ENCODE measurements at regions not wholly inside any gene's neighbourhood (a gene's known extent, or its start where the extent isn't known, plus 50 kb on each side); places are given as distances from the start of the nearest gene placed in this dataset.

- no peak for DNase-seq
Observed at GRCh38 chr2:234673961-234674759, 177.3 kb upstream of the ARL4C start.

GRCh38 chr2:234673501-234673900, 176.6 kb upstream of the ARL4C start:
- no peak for DNase-seq

GRCh38 chr2:234672498-234673150, 175.7 kb upstream of the ARL4C start:
- DNase-seq = no peak

- no peak for DNase-seq
Observed at GRCh38 chr2:234671716-234672115, 174.8 kb upstream of the ARL4C start.

- no peak for DNase-seq
Observed at GRCh38 chr2:234671231-234671630, 174.3 kb upstream of the ARL4C start.

- no peak for DNase-seq
Observed at GRCh38 chr2:234670806-234671205, 173.9 kb upstream of the ARL4C start.

GRCh38 chr2:234670052-234670451, 173.2 kb upstream of the ARL4C start:
- no peak for DNase-seq

- DNase-seq = no peak
Observed at GRCh38 chr2:234669621-234670020, 172.7 kb upstream of the ARL4C start.

- no peak for DNase-seq
Observed at GRCh38 chr2:234669001-234669400, 172.1 kb upstream of the ARL4C start.

- DNase-seq = no peak
Observed at GRCh38 chr2:234666911-234667310, 170.0 kb upstream of the ARL4C start.

GRCh38 chr2:234665304-234665703, 168.4 kb upstream of the ARL4C start:
- no peak for DNase-seq

GRCh38 chr2:234661849-234662248, 165.0 kb upstream of the ARL4C start:
- no peak for DNase-seq

GRCh38 chr2:234661175-234661574, 164.3 kb upstream of the ARL4C start:
- DNase-seq = no peak

GRCh38 chr2:234655706-234656105, 158.8 kb upstream of the ARL4C start:
- no peak for DNase-seq

GRCh38 chr2:234650911-234651310, 154.0 kb upstream of the ARL4C start:
- no peak for DNase-seq

GRCh38 chr2:234649951-234650350, 153.1 kb upstream of the ARL4C start:
- no peak for DNase-seq

- no peak for DNase-seq
Observed at GRCh38 chr2:234643407-234643806, 146.5 kb upstream of the ARL4C start.

GRCh38 chr2:234641086-234641485, 144.2 kb upstream of the ARL4C start:
- DNase-seq = no peak

GRCh38 chr2:234640657-234641056, 143.8 kb upstream of the ARL4C start:
- no peak for DNase-seq

- DNase-seq = no peak
Observed at GRCh38 chr2:234638966-234639365, 142.1 kb upstream of the ARL4C start.

- DNase-seq = no peak
Observed at GRCh38 chr2:234635284-234635683, 138.4 kb upstream of the ARL4C start.

- no peak for DNase-seq
Observed at GRCh38 chr2:234633581-234634230, 136.8 kb upstream of the ARL4C start.

GRCh38 chr2:234632527-234633391, 135.9 kb upstream of the ARL4C start:
- no peak for DNase-seq
